ENCODE measurements at regions not wholly inside any gene's neighbourhood (a gene's known extent, or its start where the extent isn't known, plus 50 kb on each side); places are given as distances from the start of the nearest gene placed in this dataset.

DNA sequence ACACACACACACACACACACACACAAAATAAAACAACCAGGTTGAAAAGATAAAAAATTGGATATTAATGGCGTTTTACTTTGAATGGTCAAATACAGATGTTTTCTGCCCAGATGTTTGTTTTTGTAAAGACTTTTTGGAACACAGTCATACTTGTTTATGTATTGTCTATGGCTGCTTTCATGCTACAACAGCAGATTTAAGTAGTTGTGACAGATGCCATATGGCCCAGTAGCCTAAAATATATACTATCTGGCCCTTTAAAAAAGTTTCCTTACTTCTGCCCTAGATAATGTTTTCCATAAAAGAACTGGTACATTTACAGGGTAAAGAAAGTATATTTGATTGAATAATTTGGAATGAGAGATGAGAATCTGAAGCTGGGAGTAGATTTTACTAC lies 1362.8 kb upstream of the SEL1L start:
- TF ChIP-seq, protein P1, sequence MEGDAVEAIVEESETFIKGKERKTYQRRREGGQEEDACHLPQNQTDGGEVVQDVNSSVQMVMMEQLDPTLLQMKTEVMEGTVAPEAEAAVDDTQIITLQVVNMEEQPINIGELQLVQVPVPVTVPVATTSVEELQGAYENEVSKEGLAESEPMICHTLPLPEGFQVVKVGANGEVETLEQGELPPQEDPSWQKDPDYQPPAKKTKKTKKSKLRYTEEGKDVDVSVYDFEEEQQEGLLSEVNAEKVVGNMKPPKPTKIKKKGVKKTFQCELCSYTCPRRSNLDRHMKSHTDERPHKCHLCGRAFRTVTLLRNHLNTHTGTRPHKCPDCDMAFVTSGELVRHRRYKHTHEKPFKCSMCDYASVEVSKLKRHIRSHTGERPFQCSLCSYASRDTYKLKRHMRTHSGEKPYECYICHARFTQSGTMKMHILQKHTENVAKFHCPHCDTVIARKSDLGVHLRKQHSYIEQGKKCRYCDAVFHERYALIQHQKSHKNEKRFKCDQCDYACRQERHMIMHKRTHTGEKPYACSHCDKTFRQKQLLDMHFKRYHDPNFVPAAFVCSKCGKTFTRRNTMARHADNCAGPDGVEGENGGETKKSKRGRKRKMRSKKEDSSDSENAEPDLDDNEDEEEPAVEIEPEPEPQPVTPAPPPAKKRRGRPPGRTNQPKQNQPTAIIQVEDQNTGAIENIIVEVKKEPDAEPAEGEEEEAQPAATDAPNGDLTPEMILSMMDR (conservative IDR thresholded peaks at IDR 0.05; ENCODE audit: low read length), result no peak
- TF ChIP-seq EZH2phosphoT487 (IDR thresholded peaks at IDR 0.05; ENCODE audit: borderline replicate concordance, low read depth, low read length), result no peak

All from OCI-LY7 (cell line).